NB4 (cell line): ENCODE measurements at regions not wholly inside any gene's neighbourhood (a gene's known extent, or its start where the extent isn't known, plus 50 kb on each side); places are given as distances from the start of the nearest gene placed in this dataset.

Experiments used
- CTCF ChIP-seq: IDR thresholded peaks from one replicate; pipeline ENCODE4 v1.5.1; 2012; ENCODE audit warnings: low read depth, low read length
- MAX ChIP-seq: IDR thresholded peaks from 2 replicates; pipeline ENCODE4 v1.6.1; 2011; ENCODE audit warnings: low read depth, low read length
- MYC ChIP-seq: IDR thresholded peaks from 2 replicates; pipeline ENCODE4 v1.6.1; 2011; ENCODE audit warnings: low read depth, low read length
- POLR2A ChIP-seq: IDR thresholded peaks from 2 replicates; pipeline ENCODE4 v1.6.1; 2011; ENCODE audit warnings: mild to moderate bottlenecking; ENCODE audit not compliant: insufficient read length; ENCODE audit errors: extremely low read depth

GRCh38 chr6:104418125-104418524, 441.6 kb downstream of the HACE1 start:
- TF ChIP-seq CTCF (no peak), POLR2A (no peak), MYC (no peak), MAX (no peak)
